ENCODE measurements at regions not wholly inside any gene's neighbourhood (a gene's known extent, or its start where the extent isn't known, plus 50 kb on each side); places are given as distances from the start of the nearest gene placed in this dataset.

DNA sequence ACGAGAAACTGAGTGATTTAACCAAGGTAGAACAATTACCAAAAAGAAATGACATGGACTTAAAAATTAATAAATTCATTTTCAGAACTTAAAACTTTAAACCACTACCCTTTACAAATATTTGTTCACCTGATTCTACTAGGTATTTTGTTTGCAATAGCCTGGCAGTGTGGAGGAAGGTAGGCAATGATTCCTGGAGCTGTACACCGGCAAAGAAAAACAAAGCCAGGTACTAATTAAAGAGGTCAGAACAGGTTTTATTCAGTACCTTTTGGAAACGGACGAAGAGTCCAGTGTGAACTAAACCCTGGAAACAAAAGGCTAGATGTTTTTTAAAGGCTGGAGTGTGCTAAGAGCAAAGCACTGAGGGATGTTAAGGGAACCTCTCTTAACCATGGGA, 561.3 kb upstream of the FSHR start (continued):
- TF ChIP-seq, protein P1, sequence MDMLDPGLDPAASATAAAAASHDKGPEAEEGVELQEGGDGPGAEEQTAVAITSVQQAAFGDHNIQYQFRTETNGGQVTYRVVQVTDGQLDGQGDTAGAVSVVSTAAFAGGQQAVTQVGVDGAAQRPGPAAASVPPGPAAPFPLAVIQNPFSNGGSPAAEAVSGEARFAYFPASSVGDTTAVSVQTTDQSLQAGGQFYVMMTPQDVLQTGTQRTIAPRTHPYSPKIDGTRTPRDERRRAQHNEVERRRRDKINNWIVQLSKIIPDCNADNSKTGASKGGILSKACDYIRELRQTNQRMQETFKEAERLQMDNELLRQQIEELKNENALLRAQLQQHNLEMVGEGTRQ (IDR thresholded peaks at IDR 0.05; ENCODE audit: borderline replicate concordance, low read depth, low read length): no peak
- TF ChIP-seq FOSL2 (IDR thresholded peaks at IDR 0.05; ENCODE audit: borderline replicate concordance, low read depth): no peak
- TF ChIP-seq MXI1 (IDR thresholded peaks at IDR 0.05; ENCODE audit: low read depth, low read length): no peak
- no peak for TF ChIP-seq EP300 (IDR thresholded peaks at IDR 0.05; ENCODE audit: borderline replicate concordance in 1 of 2, low read depth in 1 of 2, low read length in 1 of 2)
- TF ChIP-seq TAF1 (IDR thresholded peaks at IDR 0.05; ENCODE audit: borderline replicate concordance, low read depth, low read length): no peak

DNA sequence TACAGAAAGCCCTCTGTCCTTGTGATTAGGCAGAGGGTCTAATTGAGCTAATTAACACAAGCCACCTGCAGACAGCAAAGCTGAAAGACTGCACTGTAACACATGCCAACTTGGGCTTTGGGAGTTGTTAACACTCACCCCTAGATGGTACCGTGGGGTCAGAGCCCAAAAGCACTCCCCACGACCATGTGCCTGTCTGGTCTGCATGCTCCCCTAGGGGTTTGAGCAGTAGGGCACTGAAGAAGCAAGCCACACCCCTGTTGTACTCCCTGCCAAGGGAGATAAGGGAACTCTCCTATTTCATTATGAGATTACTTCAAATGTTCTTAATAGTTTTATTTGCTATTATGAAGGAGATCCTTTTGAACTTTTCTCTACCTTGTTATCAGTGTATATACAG, 560.1 kb upstream of the FSHR start:
- Histone ChIP-seq H3K9me2 (no peaks in the 10 kb centered on the region), H2AFZ (ENCODE audit: low read depth) (no peak overlapping the region), H3K79me2 (ENCODE audit: insufficient read depth) (no peaks in the 10 kb centered on the region), H3K27ac (ENCODE audit: low read depth in 2 of 2, low read length in 1 of 2) (no peak overlapping the region), H3K27me3 (ENCODE audit: insufficient read depth) (no peaks in the 10 kb centered on the region), H3K9me3 (no peaks in the 10 kb centered on the region), H3K36me3 (replicated peaks in 1 of 2; ENCODE audit: control insufficient read depth in 1 of 2, insufficient read depth in 2 of 2, low read length in 1 of 2) (no peaks in the 10 kb centered on the region), H3K4me2 (no peak overlapping the region), H3F3A (replicated peaks; ENCODE audit: insufficient read depth) (no peaks in the 10 kb centered on the region), H3K4me1 (ENCODE audit: control insufficient read depth in 1 of 2, insufficient read depth in 2 of 2, low read depth in 1 of 2, low read length in 1 of 2) (no peaks in the 10 kb centered on the region), H4K20me1 (ENCODE audit: insufficient read depth) (no peaks in the 10 kb centered on the region), H3K4me3 (ENCODE audit: low read depth in 2 of 2, low read length in 1 of 2) (no peak overlapping the region), H3K9ac (no peak overlapping the region)
- TF ChIP-seq NFIC (IDR thresholded peaks at IDR 0.05; ENCODE audit: borderline replicate concordance) (no peak), SIN3A (IDR thresholded peaks at IDR 0.05; ENCODE audit: borderline replicate concordance, low read depth, low read length) (no peak), RXRA (IDR thresholded peaks at IDR 0.05; ENCODE audit: borderline replicate concordance, low read depth) (no peak), RAD21 (IDR thresholded peaks at IDR 0.05; ENCODE audit: low read length) (no peak), SMC3 (IDR thresholded peaks at IDR 0.05; ENCODE audit: low read depth, low read length) (no peak), MEF2A (IDR thresholded peaks at IDR 0.05; ENCODE audit: borderline replicate concordance, low read depth) (no peak), FOSL2 (IDR thresholded peaks at IDR 0.05; ENCODE audit: borderline replicate concordance, low read depth) (no peak), TEAD4 (IDR thresholded peaks at IDR 0.05; ENCODE audit: borderline replicate concordance, insufficient read depth) (no peak), EP300 (IDR thresholded peaks at IDR 0.05; ENCODE audit: borderline replicate concordance in 1 of 2, low read depth in 1 of 2, low read length in 1 of 2) (no peak)
- TF ChIP-seq, protein P2, sequence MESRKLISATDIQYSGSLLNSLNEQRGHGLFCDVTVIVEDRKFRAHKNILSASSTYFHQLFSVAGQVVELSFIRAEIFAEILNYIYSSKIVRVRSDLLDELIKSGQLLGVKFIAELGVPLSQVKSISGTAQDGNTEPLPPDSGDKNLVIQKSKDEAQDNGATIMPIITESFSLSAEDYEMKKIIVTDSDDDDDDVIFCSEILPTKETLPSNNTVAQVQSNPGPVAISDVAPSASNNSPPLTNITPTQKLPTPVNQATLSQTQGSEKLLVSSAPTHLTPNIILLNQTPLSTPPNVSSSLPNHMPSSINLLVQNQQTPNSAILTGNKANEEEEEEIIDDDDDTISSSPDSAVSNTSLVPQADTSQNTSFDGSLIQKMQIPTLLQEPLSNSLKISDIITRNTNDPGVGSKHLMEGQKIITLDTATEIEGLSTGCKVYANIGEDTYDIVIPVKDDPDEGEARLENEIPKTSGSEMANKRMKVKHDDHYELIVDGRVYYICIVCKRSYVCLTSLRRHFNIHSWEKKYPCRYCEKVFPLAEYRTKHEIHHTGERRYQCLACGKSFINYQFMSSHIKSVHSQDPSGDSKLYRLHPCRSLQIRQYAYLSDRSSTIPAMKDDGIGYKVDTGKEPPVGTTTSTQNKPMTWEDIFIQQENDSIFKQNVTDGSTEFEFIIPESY (IDR thresholded peaks at IDR 0.05; ENCODE audit: borderline replicate concordance, low read depth): no peak
- CTCF ChIA-PET: no interaction called here
- DNase-seq: no peak
- POLR2A ChIA-PET: no interaction called here
- 13% methylated on average over 1 of the region's 2 CpGs for WGBS (ENCODE audit: low lambda C conversion rate)

DNA sequence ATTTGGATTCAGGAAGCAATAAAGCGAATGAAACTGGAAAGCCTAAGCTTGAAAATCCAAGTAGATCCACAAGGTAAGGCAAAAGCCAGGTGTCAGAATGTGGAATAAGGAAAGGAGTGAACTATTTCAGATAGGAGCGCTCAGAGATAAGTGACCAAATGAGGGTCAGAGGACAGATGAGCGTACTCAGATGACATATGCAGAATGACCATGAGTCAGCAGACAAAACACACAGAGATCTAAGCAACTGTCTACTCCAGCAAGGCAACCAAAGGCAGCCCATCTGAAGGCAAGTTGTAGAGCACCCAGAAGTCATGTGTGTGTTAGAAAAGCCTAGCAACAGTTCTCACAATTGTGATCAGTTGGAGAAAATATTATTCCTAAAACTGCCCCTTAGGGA, 548.4 kb upstream of the FSHR start:
- POLR2A ChIA-PET: no interaction called here
- no peaks in the 10 kb centered on the region for H3K9me3 ChIP-seq
- H3K4me1 ChIP-seq (ENCODE audit: control insufficient read depth in 1 of 2, insufficient read depth in 2 of 2, low read depth in 1 of 2, low read length in 1 of 2): no peaks in the 10 kb centered on the region
- H3F3A ChIP-seq (replicated peaks; ENCODE audit: insufficient read depth): no peaks in the 10 kb centered on the region
- CTCF ChIA-PET: interaction anchor here (0.6 to 0.7 kb wide), 2 partner anchors 477 to 1014 kb away, joined by 3 read pairs; no protein-coding TSS in a partner anchor
- no peak overlapping the region for H3K4me2 ChIP-seq
- no peaks in the 10 kb centered on the region for H3K27me3 ChIP-seq (ENCODE audit: insufficient read depth)
- no peak for TF ChIP-seq POLR2AphosphoS5 (IDR thresholded peaks at IDR 0.05; ENCODE audit: low read depth, low read length)
- no peak for TF ChIP-seq CHD2 (IDR thresholded peaks at IDR 0.05; ENCODE audit: low read length, partially characterized antibody)
- TF ChIP-seq, protein P3, sequence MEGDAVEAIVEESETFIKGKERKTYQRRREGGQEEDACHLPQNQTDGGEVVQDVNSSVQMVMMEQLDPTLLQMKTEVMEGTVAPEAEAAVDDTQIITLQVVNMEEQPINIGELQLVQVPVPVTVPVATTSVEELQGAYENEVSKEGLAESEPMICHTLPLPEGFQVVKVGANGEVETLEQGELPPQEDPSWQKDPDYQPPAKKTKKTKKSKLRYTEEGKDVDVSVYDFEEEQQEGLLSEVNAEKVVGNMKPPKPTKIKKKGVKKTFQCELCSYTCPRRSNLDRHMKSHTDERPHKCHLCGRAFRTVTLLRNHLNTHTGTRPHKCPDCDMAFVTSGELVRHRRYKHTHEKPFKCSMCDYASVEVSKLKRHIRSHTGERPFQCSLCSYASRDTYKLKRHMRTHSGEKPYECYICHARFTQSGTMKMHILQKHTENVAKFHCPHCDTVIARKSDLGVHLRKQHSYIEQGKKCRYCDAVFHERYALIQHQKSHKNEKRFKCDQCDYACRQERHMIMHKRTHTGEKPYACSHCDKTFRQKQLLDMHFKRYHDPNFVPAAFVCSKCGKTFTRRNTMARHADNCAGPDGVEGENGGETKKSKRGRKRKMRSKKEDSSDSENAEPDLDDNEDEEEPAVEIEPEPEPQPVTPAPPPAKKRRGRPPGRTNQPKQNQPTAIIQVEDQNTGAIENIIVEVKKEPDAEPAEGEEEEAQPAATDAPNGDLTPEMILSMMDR (IDR thresholded peaks at IDR 0.05): no peak
- TF ChIP-seq, protein P4, sequence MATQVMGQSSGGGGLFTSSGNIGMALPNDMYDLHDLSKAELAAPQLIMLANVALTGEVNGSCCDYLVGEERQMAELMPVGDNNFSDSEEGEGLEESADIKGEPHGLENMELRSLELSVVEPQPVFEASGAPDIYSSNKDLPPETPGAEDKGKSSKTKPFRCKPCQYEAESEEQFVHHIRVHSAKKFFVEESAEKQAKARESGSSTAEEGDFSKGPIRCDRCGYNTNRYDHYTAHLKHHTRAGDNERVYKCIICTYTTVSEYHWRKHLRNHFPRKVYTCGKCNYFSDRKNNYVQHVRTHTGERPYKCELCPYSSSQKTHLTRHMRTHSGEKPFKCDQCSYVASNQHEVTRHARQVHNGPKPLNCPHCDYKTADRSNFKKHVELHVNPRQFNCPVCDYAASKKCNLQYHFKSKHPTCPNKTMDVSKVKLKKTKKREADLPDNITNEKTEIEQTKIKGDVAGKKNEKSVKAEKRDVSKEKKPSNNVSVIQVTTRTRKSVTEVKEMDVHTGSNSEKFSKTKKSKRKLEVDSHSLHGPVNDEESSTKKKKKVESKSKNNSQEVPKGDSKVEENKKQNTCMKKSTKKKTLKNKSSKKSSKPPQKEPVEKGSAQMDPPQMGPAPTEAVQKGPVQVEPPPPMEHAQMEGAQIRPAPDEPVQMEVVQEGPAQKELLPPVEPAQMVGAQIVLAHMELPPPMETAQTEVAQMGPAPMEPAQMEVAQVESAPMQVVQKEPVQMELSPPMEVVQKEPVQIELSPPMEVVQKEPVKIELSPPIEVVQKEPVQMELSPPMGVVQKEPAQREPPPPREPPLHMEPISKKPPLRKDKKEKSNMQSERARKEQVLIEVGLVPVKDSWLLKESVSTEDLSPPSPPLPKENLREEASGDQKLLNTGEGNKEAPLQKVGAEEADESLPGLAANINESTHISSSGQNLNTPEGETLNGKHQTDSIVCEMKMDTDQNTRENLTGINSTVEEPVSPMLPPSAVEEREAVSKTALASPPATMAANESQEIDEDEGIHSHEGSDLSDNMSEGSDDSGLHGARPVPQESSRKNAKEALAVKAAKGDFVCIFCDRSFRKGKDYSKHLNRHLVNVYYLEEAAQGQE (IDR thresholded peaks at IDR 0.05; ENCODE audit: low read depth, low read length): no peak
- no peaks in the 10 kb centered on the region for H4K20me1 ChIP-seq (ENCODE audit: insufficient read depth)
- no peaks in the 10 kb centered on the region for H3K36me3 ChIP-seq (replicated peaks in 1 of 2; ENCODE audit: control insufficient read depth in 1 of 2, insufficient read depth in 2 of 2, low read length in 1 of 2)
- H3K27ac ChIP-seq (ENCODE audit: low read depth in 2 of 2, low read length in 1 of 2): no peak overlapping the region
- no peak overlapping the region for H3K9ac ChIP-seq
- no peak overlapping the region for H2AFZ ChIP-seq (ENCODE audit: low read depth)
- 50% methylated on average over 3 of the region's 3 CpGs for WGBS (ENCODE audit: low lambda C conversion rate)
- no peak for DNase-seq
- H3K9me2 ChIP-seq: no peaks in the 10 kb centered on the region
- no peaks in the 10 kb centered on the region for H3K79me2 ChIP-seq (ENCODE audit: insufficient read depth)
- no peak overlapping the region for H3K4me3 ChIP-seq (ENCODE audit: low read depth in 2 of 2, low read length in 1 of 2)

Measured in SK-N-SH (cell line).